NCI-H69 (cell line): ENCODE measurements at regions not wholly inside any gene's neighbourhood (a gene's known extent, or its start where the extent isn't known, plus 50 kb on each side); places are given as distances from the start of the nearest gene placed in this dataset.

Source experiments
- DNase-seq: peaks from one replicate; lab custom pipeline; 2025; lab: John Stamatoyannopoulos, UW

- no peak for DNase-seq
Observed at GRCh38 chr9:88757406-88758010, 222.5 kb downstream of the NXNL2 start.

GRCh38 chr9:88759364-88759763 is 224.4 kb downstream of the NXNL2 start:
- no peak for DNase-seq

GRCh38 chr9:88766778-88767503 is 224.3 kb upstream of the S1PR3 start:
- no peak for DNase-seq

GRCh38 chr9:88767504-88767790 is 223.8 kb upstream of the S1PR3 start:
- DNase-seq, result no peak

GRCh38 chr9:88772575-88772974 is 218.7 kb upstream of the S1PR3 start:
- no peak for DNase-seq

GRCh38 chr9:88773126-88773525 is 218.1 kb upstream of the S1PR3 start:
- DNase-seq, result no peak

- no peak for DNase-seq
Observed at GRCh38 chr9:88773627-88774244, 217.5 kb upstream of the S1PR3 start.

- no peak for DNase-seq
Observed at GRCh38 chr9:88775037-88775471, 216.2 kb upstream of the S1PR3 start.

- no peak for DNase-seq
Observed at GRCh38 chr9:88775559-88775958, 215.7 kb upstream of the S1PR3 start.

- DNase-seq, result no peak
Observed at GRCh38 chr9:88775966-88776365, 215.3 kb upstream of the S1PR3 start.

GRCh38 chr9:88776717-88777497 is 214.4 kb upstream of the S1PR3 start:
- DNase-seq, result no peak

- DNase-seq, result no peak
Observed at GRCh38 chr9:88777498-88778312, 213.6 kb upstream of the S1PR3 start.

- no peak for DNase-seq
Observed at GRCh38 chr9:88781628-88782391, 209.5 kb upstream of the S1PR3 start.

GRCh38 chr9:88782931-88783710 is 208.1 kb upstream of the S1PR3 start:
- DNase-seq, result no peak

- no peak for DNase-seq
Observed at GRCh38 chr9:88783711-88784083, 207.6 kb upstream of the S1PR3 start.

- DNase-seq, result no peak
Observed at GRCh38 chr9:88784960-88785359, 206.3 kb upstream of the S1PR3 start.

- no peak for DNase-seq
Observed at GRCh38 chr9:88786291-88787079, 204.8 kb upstream of the S1PR3 start.

GRCh38 chr9:88789785-88790184 is 201.5 kb upstream of the S1PR3 start:
- no peak for DNase-seq

- no peak for DNase-seq
Observed at GRCh38 chr9:88791105-88791805, 200.0 kb upstream of the S1PR3 start.
